Esophagus squamous epithelium (tissue), 4 donors: ENCODE measurements at regions not wholly inside any gene's neighbourhood (a gene's known extent, or its start where the extent isn't known, plus 50 kb on each side); places are given as distances from the start of the nearest gene placed in this dataset.

Source experiments
- CTCF ChIP-seq, 6 experiments: fragments of 450-650 bp in 4 of 6; fragments of 200-600 bp in 2 of 6; sonication (generic) in 2 of 6; IDR thresholded peaks; one replicate each; pipeline ENCODE4 v1.5.1; 2016 to 2019; ENCODE audit warnings: antibody characterized with exemption in 6 of 6, mild to moderate bottlenecking in 4 of 6, moderate library complexity in 4 of 6
- POLR2A ChIP-seq, 4 donors: fragments of 450-650 bp; IDR thresholded peaks; one replicate each; pipeline ENCODE4 v1.6.1; 2017; ENCODE audit warnings: antibody characterized with exemption in 4 of 4, mild to moderate bottlenecking in 4 of 4, moderate library complexity in 3 of 4

- TF ChIP-seq CTCF (IDR thresholded peaks at IDR 0.05) (no peak), POLR2A (IDR thresholded peaks at IDR 0.05) (no peak)
Observed at GRCh38 chr5:67383451-67383850, 186.9 kb upstream of the CD180 start.
